ENCODE measurements at regions not wholly inside any gene's neighbourhood (a gene's known extent, or its start where the extent isn't known, plus 50 kb on each side); places are given as distances from the start of the nearest gene placed in this dataset.

DNA sequence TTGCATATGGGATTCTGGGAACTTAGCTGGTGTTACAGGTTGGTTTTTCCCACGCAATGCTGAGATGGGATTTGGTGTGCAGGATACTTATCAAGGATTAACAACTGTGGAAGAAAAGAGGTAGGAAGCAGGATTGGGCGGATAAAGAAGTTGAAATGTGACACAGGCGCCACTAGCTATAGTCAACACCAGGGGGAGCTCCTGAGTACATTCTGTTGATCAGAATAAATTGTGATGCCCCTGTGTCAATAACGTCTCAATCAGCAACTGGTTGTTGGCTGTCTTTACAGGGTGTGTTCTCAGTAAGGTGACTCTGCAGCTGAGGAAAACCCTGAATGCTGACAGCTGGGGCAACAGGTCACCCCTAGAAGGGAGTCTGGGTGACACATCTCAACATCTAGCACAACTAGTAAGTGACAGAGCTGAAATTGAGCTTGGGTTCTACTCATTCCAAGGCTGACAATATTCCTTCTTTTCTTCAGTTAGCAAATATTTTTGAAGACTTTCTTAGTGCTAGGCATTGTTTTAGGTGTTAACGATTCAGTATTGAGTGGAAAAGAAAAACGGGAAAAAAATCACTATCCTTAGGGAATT lies 143.0 kb downstream of the ARL6IP6 start:
- intact Hi-C loops (cut with DNase I) = no loop called here

DNA sequence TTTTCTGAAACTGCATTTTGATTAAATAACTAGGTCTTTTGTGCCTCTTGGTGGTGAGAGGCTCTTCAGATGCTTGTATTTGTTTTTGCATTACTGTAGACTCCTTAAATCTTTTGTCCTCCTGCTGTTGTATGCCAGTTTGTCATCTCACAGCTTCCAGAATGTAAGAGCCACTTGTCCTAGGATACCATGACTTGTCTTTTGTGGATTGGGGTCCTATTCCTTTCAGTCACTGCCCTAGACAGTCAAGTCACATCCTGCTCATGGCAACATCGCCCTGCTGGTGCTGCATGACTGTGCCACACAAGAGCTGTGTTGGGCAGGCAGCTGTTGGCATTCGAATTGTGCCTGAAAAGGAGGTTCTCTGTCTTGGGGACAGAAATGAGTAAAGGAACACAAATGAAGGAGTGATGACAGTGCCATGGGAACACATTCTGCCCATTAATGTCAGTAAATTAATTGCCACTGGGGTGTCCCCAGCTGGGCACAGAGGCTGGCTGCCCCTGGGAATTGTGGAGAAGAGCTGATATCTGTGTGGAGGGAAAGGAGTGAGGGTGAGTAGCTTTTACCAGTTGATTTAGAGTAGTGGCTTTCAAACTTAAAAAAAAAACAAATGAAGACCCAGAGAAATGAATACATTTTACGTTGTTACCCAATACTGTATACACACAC lies 140.3 kb downstream of the ARL6IP6 start:
- DNase-seq = no peak
- TF ChIP-seq, protein P1, sequence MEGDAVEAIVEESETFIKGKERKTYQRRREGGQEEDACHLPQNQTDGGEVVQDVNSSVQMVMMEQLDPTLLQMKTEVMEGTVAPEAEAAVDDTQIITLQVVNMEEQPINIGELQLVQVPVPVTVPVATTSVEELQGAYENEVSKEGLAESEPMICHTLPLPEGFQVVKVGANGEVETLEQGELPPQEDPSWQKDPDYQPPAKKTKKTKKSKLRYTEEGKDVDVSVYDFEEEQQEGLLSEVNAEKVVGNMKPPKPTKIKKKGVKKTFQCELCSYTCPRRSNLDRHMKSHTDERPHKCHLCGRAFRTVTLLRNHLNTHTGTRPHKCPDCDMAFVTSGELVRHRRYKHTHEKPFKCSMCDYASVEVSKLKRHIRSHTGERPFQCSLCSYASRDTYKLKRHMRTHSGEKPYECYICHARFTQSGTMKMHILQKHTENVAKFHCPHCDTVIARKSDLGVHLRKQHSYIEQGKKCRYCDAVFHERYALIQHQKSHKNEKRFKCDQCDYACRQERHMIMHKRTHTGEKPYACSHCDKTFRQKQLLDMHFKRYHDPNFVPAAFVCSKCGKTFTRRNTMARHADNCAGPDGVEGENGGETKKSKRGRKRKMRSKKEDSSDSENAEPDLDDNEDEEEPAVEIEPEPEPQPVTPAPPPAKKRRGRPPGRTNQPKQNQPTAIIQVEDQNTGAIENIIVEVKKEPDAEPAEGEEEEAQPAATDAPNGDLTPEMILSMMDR (IDR thresholded peaks at IDR 0.05) = no peak
- intact Hi-C loops (cut with DNase I) = no loop called here

More for the DNA sequence above, 143.0 kb downstream of the ARL6IP6 start:
- TF ChIP-seq, protein P1 (IDR thresholded peaks at IDR 0.05) = peak; percentile 62
- DNase-seq (no peak), ATAC-seq (peak; percentile 62 to 64)
- H3K27ac ChIP-seq = no peak overlapping the region
- no peaks in the 10 kb centered on the region for H3K27me3 ChIP-seq (ENCODE audit: low read depth)
- H3K9me3 ChIP-seq = no peaks in the 10 kb centered on the region
- no peaks in the 10 kb centered on the region for H3K4me1 ChIP-seq
- no peak overlapping the region for H3K4me3 ChIP-seq
- H3K36me3 ChIP-seq = no peaks in the 10 kb centered on the region

DNA sequence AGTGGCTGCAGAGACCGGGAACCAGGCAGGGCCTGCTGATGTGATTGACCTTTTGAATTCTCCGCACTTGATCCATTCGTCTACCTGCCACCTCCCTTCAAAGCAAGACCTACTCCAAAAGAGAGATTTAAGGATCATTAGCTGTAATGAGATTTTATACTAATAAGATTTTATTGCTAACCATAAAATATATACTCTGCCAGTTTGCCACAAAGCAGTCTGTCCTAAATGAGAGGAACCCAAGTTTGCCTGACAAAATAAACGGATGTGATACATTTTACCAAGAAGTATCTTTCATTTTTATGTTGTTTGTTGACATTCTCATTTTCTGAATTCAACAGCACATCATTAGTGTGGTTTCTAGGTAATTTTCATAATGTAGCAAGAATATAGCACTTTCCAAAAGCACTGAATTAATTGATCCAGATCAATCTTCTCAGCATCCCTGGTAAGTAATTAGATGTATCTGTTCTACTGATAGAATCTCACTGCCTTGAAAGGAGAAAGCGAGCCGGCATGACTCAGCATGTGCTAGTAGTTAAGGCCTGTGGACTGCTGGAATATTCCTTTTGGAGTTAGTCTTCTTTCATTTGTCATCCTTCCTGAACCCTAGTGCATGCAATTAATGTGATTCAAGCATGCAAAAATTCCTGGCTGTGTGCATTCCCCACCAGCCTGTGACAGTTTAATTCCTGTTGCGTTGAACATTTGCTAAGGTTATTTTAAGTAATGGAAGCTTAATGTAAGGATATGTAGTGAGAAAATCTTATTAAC lies 128.5 kb downstream of the ARL6IP6 start:
- H3K27me3 ChIP-seq (ENCODE audit: low read depth) = no peaks in the 10 kb centered on the region
- intact Hi-C loops (cut with DNase I) = no loop called here
- no peaks in the 10 kb centered on the region for H3K9me3 ChIP-seq
- no peak overlapping the region for H3K4me3 ChIP-seq
- no peaks in the 10 kb centered on the region for H3K4me1 ChIP-seq
- TF ChIP-seq, protein P1 (IDR thresholded peaks at IDR 0.05) = no peak
- no peak overlapping the region for H3K27ac ChIP-seq
- ATAC-seq = no peak
- no peaks in the 10 kb centered on the region for H3K36me3 ChIP-seq
- no peak for DNase-seq

More for the DNA sequence above, 140.3 kb downstream of the ARL6IP6 start:
- H3K27ac ChIP-seq = no peak overlapping the region
- ATAC-seq = no peak
- no peaks in the 10 kb centered on the region for H3K27me3 ChIP-seq (ENCODE audit: low read depth)
- no peaks in the 10 kb centered on the region for H3K4me1 ChIP-seq
- H3K36me3 ChIP-seq = no peaks in the 10 kb centered on the region
- H3K4me3 ChIP-seq = no peak overlapping the region
- H3K9me3 ChIP-seq = no peaks in the 10 kb centered on the region

DNA sequence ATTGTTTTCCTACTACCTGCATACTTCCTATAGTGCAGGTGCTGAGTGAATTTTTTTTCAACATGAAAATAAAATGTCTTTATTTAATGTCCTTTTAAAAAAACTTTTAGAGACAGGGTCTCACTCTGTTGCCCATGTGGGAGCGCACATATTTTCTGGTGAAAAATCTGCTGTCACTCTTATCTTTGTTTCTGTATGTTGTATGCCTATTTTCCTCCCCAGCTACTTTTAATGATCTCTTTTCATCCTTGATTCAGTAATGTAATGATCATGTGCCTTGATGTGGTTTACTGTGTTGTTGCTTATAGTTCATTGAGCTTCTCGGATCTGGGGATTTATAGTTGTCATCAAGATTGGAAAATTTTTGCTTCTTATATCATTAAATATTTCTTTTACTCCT lies 117.3 kb downstream of the ARL6IP6 start:
- TF ChIP-seq, protein P1 (IDR thresholded peaks at IDR 0.05) = no peak
- intact Hi-C loops (cut with DNase I) = no loop called here
- no peaks in the 10 kb centered on the region for H3K36me3 ChIP-seq
- no peaks in the 10 kb centered on the region for H3K9me3 ChIP-seq
- no peak overlapping the region for H3K4me3 ChIP-seq
- H3K27me3 ChIP-seq (ENCODE audit: low read depth) = no peaks in the 10 kb centered on the region
- DNase-seq (no peak), ATAC-seq (no peak)
- H3K4me1 ChIP-seq = no peaks in the 10 kb centered on the region
- no peak overlapping the region for H3K27ac ChIP-seq

DNA sequence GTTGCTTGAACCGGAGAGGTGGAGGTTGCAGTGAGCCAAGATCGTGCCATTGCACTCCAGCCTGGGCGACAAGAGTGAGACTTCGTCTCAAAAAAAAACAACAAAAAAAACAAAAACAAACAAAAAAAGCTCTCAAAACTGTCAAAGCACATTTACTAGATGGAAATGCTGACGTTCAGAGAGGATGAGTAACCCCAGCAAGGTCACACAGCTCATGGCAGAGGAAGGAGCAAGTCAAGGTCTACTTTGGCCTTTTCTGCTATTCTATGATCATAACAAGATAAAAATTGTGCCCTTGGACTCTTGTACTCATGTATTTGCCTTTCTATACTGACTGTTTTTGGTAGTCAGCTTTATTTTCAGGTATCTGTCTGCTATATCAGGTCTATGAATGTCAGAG lies 109.5 kb downstream of the ARL6IP6 start:
- DNase-seq (no peak), ATAC-seq (no peak)
- Histone ChIP-seq H3K4me3 (no peak overlapping the region), H3K27ac (no peak overlapping the region), H3K36me3 (no peaks in the 10 kb centered on the region), H3K4me1 (no peaks in the 10 kb centered on the region), H3K9me3 (no peaks in the 10 kb centered on the region), H3K27me3 (ENCODE audit: low read depth) (no peaks in the 10 kb centered on the region)
- TF ChIP-seq, protein P1 (IDR thresholded peaks at IDR 0.05) = no peak
- intact Hi-C loops (cut with DNase I) = no loop called here
